Osteoblast (primary cell): ENCODE measurements at regions not wholly inside any gene's neighbourhood (a gene's known extent, or its start where the extent isn't known, plus 50 kb on each side); places are given as distances from the start of the nearest gene placed in this dataset.
"Not testable (repeated sequence)": the region's sequence is repeated elsewhere in the genome, so short reads cannot be mapped to it uniquely, and the experiment has no call there.

ENCODE experiments used
- DNase-seq: peaks from one replicate; pipeline ENCODE4 v3.0.0; 2011; ENCODE audit warnings: low spot score, mixed read lengths; ENCODE audit not compliant: insufficient read length; ENCODE audit errors: missing footprints
- H2AFZ ChIP-seq: 2 replicates; pipeline ENCODE4 v1.6.0; 2011; ENCODE audit warnings: mild to moderate bottlenecking, low read length
- H3K27ac ChIP-seq: 2 replicates; pipeline ENCODE4 v1.5.1; 2011; ENCODE audit warnings: mild to moderate bottlenecking, low read depth, low read length, moderate library complexity
- H3K27me3 ChIP-seq: 2 replicates; pipeline ENCODE4 v1.6.0; 2012; ENCODE audit warnings: mild to moderate bottlenecking, control low read depth, inconsistent platforms, low read length, moderate library complexity; ENCODE audit not compliant: insufficient read depth
- H3K36me3 ChIP-seq: 2 replicates; pipeline ENCODE4 v1.5.1; 2011; ENCODE audit warnings: mild to moderate bottlenecking, low read length, control low read depth, moderate library complexity; ENCODE audit not compliant: insufficient read depth
- H3K4me1 ChIP-seq: 2 replicates; pipeline ENCODE4 v1.5.1; 2011; ENCODE audit warnings: mild to moderate bottlenecking, low read length, control low read depth, moderate library complexity; ENCODE audit not compliant: insufficient read depth
- H3K4me2 ChIP-seq: 2 replicates; pipeline ENCODE4 v1.6.0; 2011; ENCODE audit warnings: mild to moderate bottlenecking, low read length; ENCODE audit not compliant: insufficient read depth
- H3K4me3 ChIP-seq: fragments of 200-600 bp; sonication (generic); 3 replicates; pipeline ENCODE4 v1.5.1; 2012; ENCODE audit warnings: mild to moderate bottlenecking, low read length, inconsistent platforms; ENCODE audit not compliant: insufficient read depth
- H3K79me2 ChIP-seq: 2 replicates; pipeline ENCODE4 v1.6.0; 2012; ENCODE audit warnings: mild to moderate bottlenecking, low read length, control low read depth, inconsistent platforms; ENCODE audit not compliant: insufficient read depth
- H3K9me3 ChIP-seq: 2 replicates; pipeline ENCODE4 v1.5.1; 2011; ENCODE audit warnings: low read depth, low read length, control low read depth
- H4K20me1 ChIP-seq: 2 replicates; pipeline ENCODE4 v1.6.0; 2012; ENCODE audit warnings: mild to moderate bottlenecking, low read length, control low read depth; ENCODE audit not compliant: insufficient read depth
- CTCF ChIP-seq: IDR thresholded peaks from 2 replicates; pipeline ENCODE4 v1.5.1; 2011; ENCODE audit warnings: mild to moderate bottlenecking, low read depth, low read length, moderate library complexity; ENCODE audit errors: extremely low read depth

- H3K79me2 ChIP-seq = no peaks in the 10 kb centered on the region
- H3K27ac ChIP-seq = no peak overlapping the region
- no peaks in the 10 kb centered on the region for H3K36me3 ChIP-seq
- H3K9me3 ChIP-seq = peaks cover 2% of the 10 kb centered on the region
- no peaks in the 10 kb centered on the region for H3K27me3 ChIP-seq
- no peaks in the 10 kb centered on the region for H4K20me1 ChIP-seq
- no peak overlapping the region for H2AFZ ChIP-seq
- H3K4me2 ChIP-seq = no peak overlapping the region
- no peak for TF ChIP-seq CTCF
- no peak for DNase-seq
- no peak overlapping the region for H3K4me3 ChIP-seq
- H3K4me1 ChIP-seq = no peaks in the 10 kb centered on the region
These were observed 1497.4 kb upstream of the DDX18 start for GRCh38 chr2:116317111-116317510.

- H3K79me2 ChIP-seq, H3K4me1 ChIP-seq, H2AFZ ChIP-seq, H4K20me1 ChIP-seq, H3K27me3 ChIP-seq, H3K9me3 ChIP-seq, H3K4me3 ChIP-seq, H3K4me2 ChIP-seq, H3K36me3 ChIP-seq, H3K27ac ChIP-seq, DNase-seq: not testable (repeated sequence)
These were observed 1495.9 kb upstream of the DDX18 start for GRCh38 chr2:116318551-116318950.

GRCh38 chr2:116319001-116319400, 1495.5 kb upstream of the DDX18 start:
- Histone ChIP-seq H3K27ac (no peak overlapping the region), H3K27me3 (no peaks in the 10 kb centered on the region), H3K79me2 (no peaks in the 10 kb centered on the region), H3K4me3 (no peak overlapping the region), H3K4me1 (no peaks in the 10 kb centered on the region), H2AFZ (no peak overlapping the region), H3K36me3 (no peaks in the 10 kb centered on the region), H3K4me2 (no peak overlapping the region), H3K9me3 (peaks cover 2% of the 10 kb centered on the region), H4K20me1 (no peaks in the 10 kb centered on the region)
- no peak for TF ChIP-seq CTCF
- DNase-seq = no peak

- TF ChIP-seq CTCF = no peak
- no peaks in the 10 kb centered on the region for H4K20me1 ChIP-seq
- no peak overlapping the region for H3K27ac ChIP-seq
- no peaks in the 10 kb centered on the region for H3K4me1 ChIP-seq
- H3K9me3 ChIP-seq = peaks cover 6% of the 10 kb centered on the region
- H3K79me2 ChIP-seq = no peaks in the 10 kb centered on the region
- no peaks in the 10 kb centered on the region for H3K27me3 ChIP-seq
- DNase-seq = no peak
- no peak overlapping the region for H3K4me2 ChIP-seq
- no peak overlapping the region for H2AFZ ChIP-seq
- H3K36me3 ChIP-seq = no peaks in the 10 kb centered on the region
- H3K4me3 ChIP-seq = no peak overlapping the region
These were observed 1494.6 kb upstream of the DDX18 start for GRCh38 chr2:116319935-116320334.

GRCh38 chr2:116329280-116329679, 1485.2 kb upstream of the DDX18 start:
- DNase-seq = no peak
- Histone ChIP-seq H3K4me1 (no peaks in the 10 kb centered on the region), H3K9me3 (peaks cover 6% of the 10 kb centered on the region), H3K27ac (no peak overlapping the region), H3K4me3 (no peak overlapping the region), H3K4me2 (no peak overlapping the region), H3K27me3 (no peaks in the 10 kb centered on the region), H3K79me2 (no peaks in the 10 kb centered on the region), H2AFZ (no peak overlapping the region), H4K20me1 (no peaks in the 10 kb centered on the region), H3K36me3 (no peaks in the 10 kb centered on the region)
- no peak for TF ChIP-seq CTCF
